ENCODE measurements at regions not wholly inside any gene's neighbourhood (a gene's known extent, or its start where the extent isn't known, plus 50 kb on each side); places are given as distances from the start of the nearest gene placed in this dataset.

DNA sequence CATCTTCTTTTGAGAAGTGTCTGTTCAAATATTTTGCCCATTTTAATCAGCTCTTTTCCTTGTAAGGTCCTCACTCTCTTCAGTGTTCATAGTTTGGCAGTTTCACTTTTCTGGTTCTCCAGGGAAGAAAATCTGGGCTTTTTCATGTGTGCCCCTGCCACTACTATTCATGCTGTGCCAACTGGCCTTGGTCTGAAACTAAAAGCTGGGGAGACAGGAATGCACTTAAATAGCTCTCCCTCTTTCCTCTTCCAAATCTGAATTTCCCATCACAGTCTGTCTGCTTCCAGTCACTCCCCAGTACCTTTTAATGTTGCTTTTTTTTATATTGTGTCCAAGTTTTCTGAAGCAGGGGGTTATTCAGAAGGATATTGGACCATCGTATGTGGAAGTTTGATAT, 574.3 kb upstream of the POU3F3 start:
- Histone ChIP-seq H3K9me3 (ENCODE audit: control insufficient read depth, insufficient read depth, low read length) (no peaks in the 10 kb centered on the region), H3K36me3 (ENCODE audit: control insufficient read depth, insufficient read depth, low read length) (no peaks in the 10 kb centered on the region), H3K27me3 (ENCODE audit: control insufficient read depth, insufficient read depth, low read length) (no peaks in the 10 kb centered on the region), H3K4me1 (ENCODE audit: control insufficient read depth, insufficient read depth, low read length) (no peaks in the 10 kb centered on the region), H3K4me3 (ENCODE audit: low read depth, low read length) (no peak overlapping the region), H3K27ac (ENCODE audit: low read depth, low read length) (peak overlapping the region; percentile 22)
- WGBS (ENCODE audit: insufficient coverage), result no CpG with 5 or more reads among the region's 1 CpG
- DNase-seq (ENCODE audit: low read depth in 4 of 6, low spot score in 6 of 6), result peak in 3 of 6 donors; percentile 12 to 77 (median 14)

DNA sequence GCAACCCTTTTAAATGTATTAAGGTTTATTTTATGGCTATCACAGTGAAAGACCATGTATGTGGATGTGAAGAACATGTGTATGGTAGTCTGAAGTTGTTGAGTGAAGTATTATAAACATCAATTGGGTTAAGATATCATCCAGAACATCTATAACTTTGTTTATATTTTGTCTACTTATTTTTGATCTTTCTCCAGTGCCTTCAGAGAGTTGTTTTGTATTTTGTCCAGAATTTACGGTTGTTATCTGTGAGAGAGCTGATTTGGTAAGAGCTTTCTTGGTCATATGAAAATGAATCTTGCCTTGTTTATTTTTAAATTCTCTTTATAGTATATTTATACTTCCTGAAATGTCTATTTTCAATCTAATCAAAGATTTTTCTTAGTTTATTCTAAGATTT, 573.7 kb upstream of the POU3F3 start:
- H3K27ac ChIP-seq (ENCODE audit: low read depth, low read length), result peak overlapping the region; percentile 22
- no peaks in the 10 kb centered on the region for H3K27me3 ChIP-seq (ENCODE audit: control insufficient read depth, insufficient read depth, low read length)
- no peak for DNase-seq (ENCODE audit: low read depth in 4 of 6, low spot score in 6 of 6)
- no peak overlapping the region for H3K4me3 ChIP-seq (ENCODE audit: low read depth, low read length)
- no peaks in the 10 kb centered on the region for H3K36me3 ChIP-seq (ENCODE audit: control insufficient read depth, insufficient read depth, low read length)
- no peaks in the 10 kb centered on the region for H3K4me1 ChIP-seq (ENCODE audit: control insufficient read depth, insufficient read depth, low read length)
- H3K9me3 ChIP-seq (ENCODE audit: control insufficient read depth, insufficient read depth, low read length), result no peaks in the 10 kb centered on the region
- WGBS (ENCODE audit: insufficient coverage), result no CpG with 5 or more reads among the region's 1 CpG

DNA sequence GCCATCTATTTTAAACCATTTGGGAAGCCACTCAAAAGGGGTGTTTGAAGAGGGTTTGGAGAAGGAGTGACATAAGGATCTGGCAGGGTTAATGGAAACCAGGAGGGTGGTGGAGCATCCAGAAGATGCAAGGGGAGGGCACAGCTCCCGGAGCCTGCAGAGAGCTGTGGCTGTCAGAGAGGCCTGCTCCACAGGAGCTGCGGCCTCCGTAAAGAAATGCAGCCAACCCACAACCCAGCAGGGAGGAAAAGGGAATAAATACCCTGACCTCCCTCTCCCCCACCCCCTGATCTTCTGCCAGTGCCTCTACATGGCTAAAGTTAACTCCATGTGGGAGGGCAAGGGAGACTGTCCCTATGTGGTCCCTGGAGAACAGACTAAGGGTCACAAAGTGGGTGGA, 567.1 kb upstream of the POU3F3 start:
- DNase-seq (ENCODE audit: low read depth in 4 of 6, low spot score in 6 of 6), result peak in 2 of 6 donors; percentile 17 to 79
- H3K4me1 ChIP-seq (ENCODE audit: control insufficient read depth, insufficient read depth, low read length), result no peaks in the 10 kb centered on the region
- H3K4me3 ChIP-seq (ENCODE audit: low read depth, low read length), result no peak overlapping the region
- H3K36me3 ChIP-seq (ENCODE audit: control insufficient read depth, insufficient read depth, low read length), result no peaks in the 10 kb centered on the region
- no peaks in the 10 kb centered on the region for H3K27me3 ChIP-seq (ENCODE audit: control insufficient read depth, insufficient read depth, low read length)
- H3K9me3 ChIP-seq (ENCODE audit: control insufficient read depth, insufficient read depth, low read length), result no peaks in the 10 kb centered on the region
- no CpG with 5 or more reads among the region's 3 CpGs for WGBS (ENCODE audit: insufficient coverage)
- no peak overlapping the region for H3K27ac ChIP-seq (ENCODE audit: low read depth, low read length)

DNA sequence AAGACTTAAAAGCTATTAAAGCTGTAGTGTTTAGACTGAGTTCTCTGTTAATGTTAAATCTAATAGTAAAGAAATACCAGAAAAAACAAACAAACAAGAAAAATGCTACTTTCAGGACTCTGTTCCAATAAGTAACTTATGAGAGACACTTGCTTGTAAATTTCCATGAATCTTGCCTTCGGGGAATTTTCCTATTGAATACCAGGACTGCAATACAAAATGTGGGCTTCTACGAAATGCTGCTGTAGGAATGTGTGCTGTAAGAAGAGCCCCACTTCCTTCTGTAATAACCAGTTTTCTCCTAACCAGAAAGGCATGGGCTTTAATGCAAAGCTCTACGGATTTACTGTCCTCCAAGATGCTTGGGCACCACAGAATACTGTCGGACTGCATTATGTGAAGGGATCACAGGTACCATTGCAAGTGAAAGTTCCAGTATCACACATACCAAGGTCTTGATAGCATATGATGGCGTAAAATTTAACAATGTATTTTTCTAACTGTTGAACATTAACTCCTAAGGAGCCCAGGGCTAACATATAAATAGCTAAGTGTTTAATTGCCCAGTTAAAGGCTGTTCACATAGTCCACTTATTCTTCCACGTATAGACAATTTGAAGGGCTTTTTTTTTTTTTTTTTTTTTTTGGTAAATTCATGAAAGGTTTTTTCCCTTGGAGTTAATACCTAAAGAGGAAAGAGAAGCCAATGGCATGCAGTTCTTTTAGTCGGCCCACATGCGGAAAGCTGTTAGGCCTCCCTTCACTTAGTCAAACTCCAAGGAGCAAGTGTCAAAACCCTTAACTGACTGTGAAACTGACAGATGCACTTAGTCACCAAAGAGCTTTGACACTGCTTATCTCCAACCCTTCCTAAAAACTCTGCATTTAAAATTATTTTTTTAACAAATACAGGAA, 564.0 kb upstream of the POU3F3 start:
- 62% methylated on average over 4 of the region's 8 CpGs for WGBS (ENCODE audit: insufficient coverage)

DNA sequence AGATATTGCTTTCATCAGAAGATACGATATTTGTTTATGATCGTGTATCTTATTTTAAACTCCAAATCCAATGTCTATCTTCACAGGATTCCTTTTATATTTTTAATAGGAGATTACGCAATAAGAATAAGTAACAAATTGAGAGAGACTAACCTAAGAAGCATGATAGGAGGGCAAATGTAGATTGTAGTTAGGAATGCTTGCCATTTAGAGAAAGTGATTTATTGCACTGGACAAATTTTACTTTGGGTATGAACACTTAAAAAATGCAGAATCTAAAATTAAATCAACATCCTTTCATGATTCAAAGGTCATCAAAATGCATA, 563.4 kb upstream of the POU3F3 start:
- H3K27ac ChIP-seq (ENCODE audit: low read depth, low read length), result no peak overlapping the region
- WGBS (ENCODE audit: insufficient coverage), result no CpG with 5 or more reads among the region's 3 CpGs
- no peaks in the 10 kb centered on the region for H3K9me3 ChIP-seq (ENCODE audit: control insufficient read depth, insufficient read depth, low read length)
- no peaks in the 10 kb centered on the region for H3K36me3 ChIP-seq (ENCODE audit: control insufficient read depth, insufficient read depth, low read length)
- no peak for DNase-seq (ENCODE audit: low read depth in 4 of 6, low spot score in 6 of 6)
- no peaks in the 10 kb centered on the region for H3K4me1 ChIP-seq (ENCODE audit: control insufficient read depth, insufficient read depth, low read length)
- no peaks in the 10 kb centered on the region for H3K27me3 ChIP-seq (ENCODE audit: control insufficient read depth, insufficient read depth, low read length)
- no peak overlapping the region for H3K4me3 ChIP-seq (ENCODE audit: low read depth, low read length)

More for the DNA sequence above, 564.0 kb upstream of the POU3F3 start:
- Histone ChIP-seq H3K27ac (ENCODE audit: low read depth, low read length) (no peak overlapping the region), H3K36me3 (ENCODE audit: control insufficient read depth, insufficient read depth, low read length) (no peaks in the 10 kb centered on the region), H3K9me3 (ENCODE audit: control insufficient read depth, insufficient read depth, low read length) (no peaks in the 10 kb centered on the region), H3K4me3 (ENCODE audit: low read depth, low read length) (no peak overlapping the region), H3K27me3 (ENCODE audit: control insufficient read depth, insufficient read depth, low read length) (no peaks in the 10 kb centered on the region), H3K4me1 (ENCODE audit: control insufficient read depth, insufficient read depth, low read length) (no peaks in the 10 kb centered on the region)
- no peak for DNase-seq (ENCODE audit: low read depth in 4 of 6, low spot score in 6 of 6)

DNA sequence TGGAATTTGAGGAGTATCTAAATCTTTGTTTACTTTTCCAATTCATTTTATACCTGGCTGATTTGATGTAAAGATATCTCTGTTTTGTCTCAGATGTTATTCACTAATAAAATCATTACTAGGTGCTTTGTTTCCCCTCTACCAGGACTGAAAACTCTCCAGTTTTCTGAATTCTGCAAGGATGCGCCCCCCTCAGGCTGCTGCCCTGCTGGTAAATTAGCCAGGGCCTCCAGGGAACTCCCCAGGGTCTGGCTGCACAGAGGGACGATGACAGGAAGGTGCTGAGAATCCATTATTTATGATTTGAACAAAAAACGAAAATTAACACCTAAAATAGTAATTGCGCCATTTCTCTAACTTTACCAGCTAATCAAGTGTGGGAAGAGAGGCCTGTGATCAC, 541.2 kb upstream of the POU3F3 start:
- Histone ChIP-seq H3K4me3 (ENCODE audit: low read depth, low read length) (no peak overlapping the region), H3K4me1 (ENCODE audit: control insufficient read depth, insufficient read depth, low read length) (no peaks in the 10 kb centered on the region), H3K27ac (ENCODE audit: low read depth, low read length) (no peak overlapping the region), H3K9me3 (ENCODE audit: control insufficient read depth, insufficient read depth, low read length) (no peaks in the 10 kb centered on the region), H3K27me3 (ENCODE audit: control insufficient read depth, insufficient read depth, low read length) (no peaks in the 10 kb centered on the region), H3K36me3 (ENCODE audit: control insufficient read depth, insufficient read depth, low read length) (no peaks in the 10 kb centered on the region)
- DNase-seq (ENCODE audit: low read depth in 4 of 6, low spot score in 6 of 6), result no peak
- whole genome bisulfite sequencing (ENCODE audit: insufficient coverage), result 67% methylated on average over 1 of the region's 4 CpGs

DNA sequence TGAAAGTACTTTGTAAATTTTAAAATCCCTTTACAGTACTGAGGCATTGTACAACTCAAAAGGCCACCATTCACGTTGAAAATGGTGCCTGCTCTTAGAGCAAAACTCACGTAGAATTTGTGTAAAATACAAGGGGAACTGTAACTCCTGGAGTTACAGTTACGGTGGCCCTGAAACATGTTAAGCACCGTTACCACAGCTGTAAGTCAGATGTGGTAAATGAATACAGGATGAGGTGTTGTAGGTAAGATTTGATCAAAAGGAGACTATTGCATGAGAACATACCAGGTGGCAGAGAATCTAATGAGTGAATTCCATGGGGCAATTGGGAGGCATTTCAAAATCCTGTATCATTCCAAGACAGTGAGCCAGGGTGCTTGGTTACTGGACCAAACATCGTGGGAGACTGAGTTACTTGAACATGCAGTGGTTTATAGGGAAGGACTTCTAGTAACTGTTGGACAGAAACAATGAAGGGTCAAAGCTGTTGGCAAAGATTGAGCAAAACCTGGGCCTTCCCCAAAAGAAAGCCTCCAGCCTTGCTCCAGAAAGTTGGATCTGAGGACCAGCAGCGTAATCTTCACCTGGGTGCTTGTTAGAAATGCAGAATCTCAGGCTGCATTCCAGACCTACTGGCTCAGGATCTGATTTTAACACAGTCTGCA, 535.8 kb upstream of the POU3F3 start:
- H3K27me3 ChIP-seq (ENCODE audit: control insufficient read depth, insufficient read depth, low read length), result no peaks in the 10 kb centered on the region
- 85% methylated on average over 6 of the region's 6 CpGs for WGBS (ENCODE audit: insufficient coverage)
- H3K9me3 ChIP-seq (ENCODE audit: control insufficient read depth, insufficient read depth, low read length), result no peaks in the 10 kb centered on the region
- no peak overlapping the region for H3K4me3 ChIP-seq (ENCODE audit: low read depth, low read length)
- peak in 1 of 6 donors; percentile 57 for DNase-seq (ENCODE audit: low read depth in 4 of 6, low spot score in 6 of 6)
- no peaks in the 10 kb centered on the region for H3K36me3 ChIP-seq (ENCODE audit: control insufficient read depth, insufficient read depth, low read length)
- H3K4me1 ChIP-seq (ENCODE audit: control insufficient read depth, insufficient read depth, low read length), result peaks cover 6% of the 10 kb centered on the region
- no peak overlapping the region for H3K27ac ChIP-seq (ENCODE audit: low read depth, low read length)

DNA sequence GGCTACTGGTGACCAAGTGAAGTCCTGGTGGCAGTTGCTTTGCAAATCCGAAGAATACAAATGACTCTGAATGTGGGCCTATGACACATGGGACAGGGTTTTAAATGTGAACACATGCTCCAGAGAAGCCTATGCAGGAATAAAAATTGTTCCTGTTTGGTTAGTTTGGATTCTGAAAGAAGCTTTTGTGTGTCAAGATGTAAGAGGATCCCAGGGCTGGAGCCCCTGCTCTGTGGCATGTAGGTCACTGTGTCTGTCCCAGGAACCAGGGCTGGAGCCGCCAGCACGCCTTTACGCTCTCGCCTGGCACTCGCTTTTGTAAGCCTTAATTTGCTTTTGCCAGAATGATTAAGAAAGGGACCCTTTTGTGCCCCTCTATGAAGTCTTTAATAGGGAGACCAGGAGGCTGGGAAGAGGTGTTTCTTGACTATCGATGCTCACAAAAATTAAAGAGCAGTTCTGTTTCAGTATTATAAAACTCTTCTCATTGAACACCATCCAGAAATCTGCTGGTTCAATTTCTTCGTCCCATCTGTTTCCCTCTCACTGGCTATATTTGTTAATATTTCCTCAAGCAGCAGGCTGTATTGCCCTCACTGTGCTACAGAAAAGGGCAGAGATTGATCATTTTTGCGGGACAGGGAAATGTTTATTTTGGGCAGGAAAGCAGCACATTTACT, 532.7 kb upstream of the POU3F3 start:
- peak in 4 of 6 donors; percentile 21 to 84 (median 52) for DNase-seq (ENCODE audit: low read depth in 4 of 6, low spot score in 6 of 6)
- H3K9me3 ChIP-seq (ENCODE audit: control insufficient read depth, insufficient read depth, low read length), result no peaks in the 10 kb centered on the region
- 41% methylated on average over 6 of the region's 9 CpGs for WGBS (ENCODE audit: insufficient coverage)
- H3K27ac ChIP-seq (ENCODE audit: low read depth, low read length), result peak overlapping the region; percentile 62
- H3K4me3 ChIP-seq (ENCODE audit: low read depth, low read length), result no peak overlapping the region
- peaks cover 6% of the 10 kb centered on the region for H3K4me1 ChIP-seq (ENCODE audit: control insufficient read depth, insufficient read depth, low read length)
- no peaks in the 10 kb centered on the region for H3K27me3 ChIP-seq (ENCODE audit: control insufficient read depth, insufficient read depth, low read length)
- H3K36me3 ChIP-seq (ENCODE audit: control insufficient read depth, insufficient read depth, low read length), result no peaks in the 10 kb centered on the region

DNA sequence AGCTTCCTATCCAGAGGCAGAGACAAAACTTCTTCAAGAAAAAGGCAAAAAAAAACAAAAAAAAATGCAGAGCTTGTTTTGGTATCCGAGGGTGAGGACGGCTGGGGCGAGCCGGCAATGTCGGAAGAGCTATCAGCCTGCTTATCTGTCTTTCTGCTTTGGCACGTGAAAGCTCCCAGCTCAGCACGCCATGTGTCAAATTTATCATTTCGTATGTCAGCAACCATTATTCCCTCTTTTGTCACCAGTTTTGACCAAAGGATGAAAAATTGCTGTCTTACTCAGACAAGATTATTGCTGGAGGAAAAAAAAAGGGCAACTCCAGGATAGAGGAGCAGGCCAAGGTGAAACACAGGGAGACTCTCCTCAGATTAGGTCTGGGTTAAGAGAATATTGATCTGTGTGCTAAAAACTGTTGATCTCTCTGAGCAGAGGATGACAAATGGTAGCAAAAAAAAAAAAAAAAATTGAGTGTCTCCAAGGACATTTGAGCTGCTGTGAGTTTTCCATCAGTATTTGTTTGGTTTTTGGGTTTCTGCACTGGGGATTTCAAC, 532.0 kb upstream of the POU3F3 start:
- H3K36me3 ChIP-seq (ENCODE audit: control insufficient read depth, insufficient read depth, low read length), result no peaks in the 10 kb centered on the region
- H3K27me3 ChIP-seq (ENCODE audit: control insufficient read depth, insufficient read depth, low read length), result no peaks in the 10 kb centered on the region
- no peak overlapping the region for H3K4me3 ChIP-seq (ENCODE audit: low read depth, low read length)
- WGBS (ENCODE audit: insufficient coverage), result 33% methylated on average over 5 of the region's 8 CpGs
- peak in 3 of 6 donors; percentile 28 to 72 (median 66) for DNase-seq (ENCODE audit: low read depth in 4 of 6, low spot score in 6 of 6)
- peaks cover 6% of the 10 kb centered on the region for H3K4me1 ChIP-seq (ENCODE audit: control insufficient read depth, insufficient read depth, low read length)
- no peaks in the 10 kb centered on the region for H3K9me3 ChIP-seq (ENCODE audit: control insufficient read depth, insufficient read depth, low read length)
- H3K27ac ChIP-seq (ENCODE audit: low read depth, low read length), result peak overlapping the region; percentile 62

Measured in spinal cord (tissue), 9 donors.